ENCODE measurements at regions not wholly inside any gene's neighbourhood (a gene's known extent, or its start where the extent isn't known, plus 50 kb on each side); places are given as distances from the start of the nearest gene placed in this dataset.
"Not testable (repeated sequence)": the region's sequence is repeated elsewhere in the genome, so short reads cannot be mapped to it uniquely, and the experiment has no call there.

- DNase-seq = no peak
Measured at GRCh38 chr5:106656821-106657220, 1013.9 kb downstream of the EFNA5 start.

- no peak for DNase-seq
Measured at GRCh38 chr5:106649031-106649430, 1021.7 kb downstream of the EFNA5 start.

- DNase-seq = no peak
Measured at GRCh38 chr5:106648401-106648800, 1022.3 kb downstream of the EFNA5 start.

GRCh38 chr5:106646106-106646505 lies 1024.6 kb downstream of the EFNA5 start:
- no peak for DNase-seq

- DNase-seq = no peak
Measured at GRCh38 chr5:106640511-106640910, 1030.2 kb downstream of the EFNA5 start.

GRCh38 chr5:106639488-106639887 lies 1031.2 kb downstream of the EFNA5 start:
- no peak for DNase-seq

GRCh38 chr5:106637275-106637674 lies 1033.5 kb downstream of the EFNA5 start:
- DNase-seq = no peak

GRCh38 chr5:106634375-106634774 lies 1036.4 kb downstream of the EFNA5 start:
- DNase-seq = no peak

- DNase-seq = no peak
Measured at GRCh38 chr5:106633825-106634224, 1036.9 kb downstream of the EFNA5 start.

- not testable (repeated sequence) for DNase-seq
Measured at GRCh38 chr5:106628456-106628855, 1042.3 kb downstream of the EFNA5 start.

GRCh38 chr5:106610041-106610440 lies 1060.7 kb downstream of the EFNA5 start:
- no peak for DNase-seq

- peak; percentile 65 for DNase-seq
Measured at GRCh38 chr5:106601620-106602019, 1069.1 kb downstream of the EFNA5 start.

GRCh38 chr5:106600803-106601202 lies 1069.9 kb downstream of the EFNA5 start:
- no peak for DNase-seq

GRCh38 chr5:106595864-106596263 lies 1074.9 kb downstream of the EFNA5 start:
- no peak for DNase-seq

GRCh38 chr5:106584268-106584667 lies 1086.5 kb downstream of the EFNA5 start:
- DNase-seq = no peak

GRCh38 chr5:106578736-106579135 lies 1092.0 kb downstream of the EFNA5 start:
- no peak for DNase-seq

GRCh38 chr5:106574820-106575219 lies 1095.9 kb downstream of the EFNA5 start:
- no peak for DNase-seq

GRCh38 chr5:106566031-106566430 lies 1104.7 kb downstream of the EFNA5 start:
- DNase-seq = no peak

GRCh38 chr5:106545325-106545724 lies 1125.4 kb downstream of the EFNA5 start:
- no peak for DNase-seq

- DNase-seq = no peak
Measured at GRCh38 chr5:106543330-106543729, 1127.4 kb downstream of the EFNA5 start.

- DNase-seq = no peak
Measured at GRCh38 chr5:106530150-106530549, 1140.6 kb downstream of the EFNA5 start.

- no peak for DNase-seq
Measured at GRCh38 chr5:106525438-106525837, 1145.3 kb downstream of the EFNA5 start.

GRCh38 chr5:106523852-106524251 lies 1146.9 kb downstream of the EFNA5 start:
- no peak for DNase-seq

- DNase-seq = no peak
Measured at GRCh38 chr5:106522296-106522695, 1148.4 kb downstream of the EFNA5 start.

GRCh38 chr5:106521701-106522100 lies 1149.0 kb downstream of the EFNA5 start:
- DNase-seq = no peak

GRCh38 chr5:106510321-106510720 lies 1160.4 kb downstream of the EFNA5 start:
- no peak for DNase-seq

Data from islet precursor cell (in vitro differentiated cells).